ENCODE measurements at regions not wholly inside any gene's neighbourhood (a gene's known extent, or its start where the extent isn't known, plus 50 kb on each side); places are given as distances from the start of the nearest gene placed in this dataset.

GRCh38 chr6:145375502-145375901 lies 359.8 kb downstream of the EPM2A start:
- H3K4me3 ChIP-seq (ENCODE audit: low read depth, low read length) = no peak overlapping the region
- TF ChIP-seq, protein P1, sequence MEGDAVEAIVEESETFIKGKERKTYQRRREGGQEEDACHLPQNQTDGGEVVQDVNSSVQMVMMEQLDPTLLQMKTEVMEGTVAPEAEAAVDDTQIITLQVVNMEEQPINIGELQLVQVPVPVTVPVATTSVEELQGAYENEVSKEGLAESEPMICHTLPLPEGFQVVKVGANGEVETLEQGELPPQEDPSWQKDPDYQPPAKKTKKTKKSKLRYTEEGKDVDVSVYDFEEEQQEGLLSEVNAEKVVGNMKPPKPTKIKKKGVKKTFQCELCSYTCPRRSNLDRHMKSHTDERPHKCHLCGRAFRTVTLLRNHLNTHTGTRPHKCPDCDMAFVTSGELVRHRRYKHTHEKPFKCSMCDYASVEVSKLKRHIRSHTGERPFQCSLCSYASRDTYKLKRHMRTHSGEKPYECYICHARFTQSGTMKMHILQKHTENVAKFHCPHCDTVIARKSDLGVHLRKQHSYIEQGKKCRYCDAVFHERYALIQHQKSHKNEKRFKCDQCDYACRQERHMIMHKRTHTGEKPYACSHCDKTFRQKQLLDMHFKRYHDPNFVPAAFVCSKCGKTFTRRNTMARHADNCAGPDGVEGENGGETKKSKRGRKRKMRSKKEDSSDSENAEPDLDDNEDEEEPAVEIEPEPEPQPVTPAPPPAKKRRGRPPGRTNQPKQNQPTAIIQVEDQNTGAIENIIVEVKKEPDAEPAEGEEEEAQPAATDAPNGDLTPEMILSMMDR (IDR thresholded peaks at IDR 0.05; ENCODE audit: low read depth, low read length) = no peak

DNA sequence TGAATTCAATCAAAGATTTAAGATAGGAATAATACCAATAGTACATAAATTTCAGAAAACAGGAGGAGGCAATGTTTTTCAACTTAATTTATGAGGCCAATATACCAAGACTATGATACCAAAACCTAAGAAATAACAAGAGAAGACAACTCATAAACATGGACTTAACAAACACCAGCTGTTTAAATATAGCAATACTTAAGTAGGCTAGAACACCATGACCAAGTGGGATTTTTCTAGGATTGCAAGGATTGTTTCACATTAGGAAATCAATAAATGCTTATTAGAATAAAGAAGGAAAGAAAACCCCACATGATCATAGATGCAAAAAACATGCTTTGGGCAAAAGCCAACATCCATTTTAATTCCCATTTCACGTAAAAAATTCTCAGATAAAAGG lies 355.1 kb downstream of the EPM2A start:
- TF ChIP-seq, protein P1 (IDR thresholded peaks at IDR 0.05; ENCODE audit: low read depth, low read length) = no peak
- no peak overlapping the region for H3K4me3 ChIP-seq (ENCODE audit: low read depth, low read length)

DNA sequence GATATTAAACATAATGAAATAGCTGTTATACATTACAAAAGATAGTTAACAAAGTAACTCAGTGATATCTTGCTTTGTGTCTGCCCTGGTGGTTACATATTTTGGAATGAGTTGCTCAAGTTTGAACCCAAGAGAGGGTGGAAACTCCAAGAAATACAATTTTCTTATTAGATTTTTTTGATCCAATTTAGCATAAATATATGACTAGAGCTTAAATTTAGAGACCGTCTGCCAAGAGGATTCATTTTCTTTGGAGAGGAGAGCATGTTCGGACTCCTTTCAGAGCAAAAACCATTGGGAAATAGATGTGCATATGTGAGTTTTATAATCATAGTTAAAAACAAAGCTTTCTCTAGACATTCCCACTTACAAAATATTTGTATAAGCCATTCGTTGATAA lies 353.4 kb downstream of the EPM2A start:
- TF ChIP-seq, protein P1 (IDR thresholded peaks at IDR 0.05; ENCODE audit: low read depth, low read length) = no peak
- no peak overlapping the region for H3K4me3 ChIP-seq (ENCODE audit: low read depth, low read length)

- H3K4me3 ChIP-seq (ENCODE audit: low read depth, low read length) = no peak overlapping the region
- TF ChIP-seq, protein P1 (IDR thresholded peaks at IDR 0.05; ENCODE audit: low read depth, low read length) = no peak
Measured at GRCh38 chr6:145383428-145383827, 351.9 kb downstream of the EPM2A start.

GRCh38 chr6:145384503-145384902 lies 350.8 kb downstream of the EPM2A start:
- TF ChIP-seq, protein P1 (IDR thresholded peaks at IDR 0.05; ENCODE audit: low read depth, low read length) = no peak
- no peak overlapping the region for H3K4me3 ChIP-seq (ENCODE audit: low read depth, low read length)

GRCh38 chr6:145396499-145396898 lies 338.8 kb downstream of the EPM2A start:
- H3K4me3 ChIP-seq (ENCODE audit: low read depth, low read length) = no peak overlapping the region
- TF ChIP-seq, protein P1 (IDR thresholded peaks at IDR 0.05; ENCODE audit: low read depth, low read length) = no peak

DNA sequence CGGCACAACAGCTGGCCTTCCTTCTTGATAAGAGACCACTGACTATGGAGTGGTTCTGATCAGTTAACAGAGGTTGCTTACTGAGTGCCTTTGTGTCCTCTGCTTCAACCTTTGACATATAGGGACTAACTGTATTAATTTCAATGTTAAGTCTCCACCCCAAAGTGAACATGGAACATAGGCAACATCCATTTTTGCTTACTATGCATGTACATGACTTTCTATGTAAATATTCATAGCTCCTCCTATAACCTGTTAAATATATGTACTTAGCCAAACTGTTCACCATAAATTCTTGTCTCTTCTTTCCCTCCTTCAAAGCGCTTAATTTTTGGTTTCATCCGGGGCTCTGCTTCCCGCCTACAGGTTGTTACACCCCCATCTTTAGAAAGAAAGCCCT lies 334.8 kb downstream of the EPM2A start:
- TF ChIP-seq, protein P1 (IDR thresholded peaks at IDR 0.05; ENCODE audit: low read depth, low read length) = no peak
- H3K4me3 ChIP-seq (ENCODE audit: low read depth, low read length) = no peak overlapping the region

Measured in WI38 (cell line).